HepG2 (cell line): ENCODE measurements at regions not wholly inside any gene's neighbourhood (a gene's known extent, or its start where the extent isn't known, plus 50 kb on each side); places are given as distances from the start of the nearest gene placed in this dataset.
"Not testable (repeated sequence)": the region's sequence is repeated elsewhere in the genome, so short reads cannot be mapped to it uniquely, and the experiment has no call there.

ENCODE experiments used
- FOXJ3 ChIP-seq: sonication (generic); formaldehyde crosslinking; IDR thresholded peaks from 2 replicates; pipeline ENCODE4 v1.4.0; 2020; ENCODE audit warnings: missing genetic modification reagents, mild to moderate bottlenecking, borderline replicate concordance
- KAT7 ChIP-seq: IDR thresholded peaks from 2 replicates; pipeline ENCODE4 v1.6.1; 2018; ENCODE audit warnings: borderline replicate concordance, missing compliant biosample characterization
- MAFK ChIP-seq, 2 experiments: IDR thresholded peaks in 1 of 2; conservative IDR thresholded peaks in 1 of 2; 2 replicates each; pipeline ENCODE4 v1.6.1; 2011; ENCODE audit warnings: improper control_type of control experiment in 2 of 2, low read length in 2 of 2
- MXI1 ChIP-seq: IDR thresholded peaks from 3 replicates; pipeline ENCODE4 v1.6.1; 2012; ENCODE audit warnings: low read depth, low read length, inconsistent platforms, borderline replicate concordance
- PCBP1 ChIP-seq: fragments of 200-400 bp; formaldehyde crosslinking; IDR thresholded peaks from 2 replicates; pipeline ENCODE4 v1.6.1; 2017; ENCODE audit warnings: mild to moderate bottlenecking, low read depth, low read length, borderline replicate concordance
- ZNF24 ChIP-seq: fragments of 450-650 bp; IDR thresholded peaks from 2 replicates; pipeline ENCODE4 v1.6.1; 2017; ENCODE audit warnings: antibody characterized with exemption, mild to moderate bottlenecking
- ZSCAN30 ChIP-seq: sonication (generic); formaldehyde crosslinking; IDR thresholded peaks from 2 replicates; pipeline ENCODE4 v1.5.0; 2020; ENCODE audit warnings: mild to moderate bottlenecking, missing genetic modification reagents

GRCh38 chr6:126892869-126893268 lies 225.6 kb upstream of the RSPO3 start:
- TF ChIP-seq MAFK (conservative IDR thresholded peaks at IDR 0.05 in 1 of 2, IDR thresholded peaks at IDR 0.05 in 1 of 2; ENCODE audit: low read length in 2 of 2); ZNF24; FOXJ3 (CRISPR knock-in tag); ZSCAN30 (CRISPR knock-in tag); MXI1; KAT7 (CRISPR knock-in tag); PCBP1: not testable (repeated sequence)
